Neural cell (in vitro differentiated cells): ENCODE measurements at regions not wholly inside any gene's neighbourhood (a gene's known extent, or its start where the extent isn't known, plus 50 kb on each side); places are given as distances from the start of the nearest gene placed in this dataset.

Source experiments
- H2AFZ ChIP-seq: fragments of 200-600, 300-800 bp; sonication (generic), shearing (Covaris generic); 2 replicates; pipeline ENCODE4 v1.6.0; 2014; ENCODE audit warnings: low read depth, mild to moderate bottlenecking, antibody characterized with exemption, low read length, moderate library complexity
- H3F3A ChIP-seq: fragments of 200-600 bp; shearing (Covaris generic); 2 replicates; pipeline ENCODE4 v1.6.1; 2016; ENCODE audit warnings: mild to moderate bottlenecking, moderate library complexity, mixed read lengths, antibody characterized with exemption, low read length; ENCODE audit not compliant: insufficient read depth, poor library complexity, severe bottlenecking
- H3K27ac ChIP-seq: fragments of 200-600, 300-800 bp; sonication (generic), shearing (Covaris generic); 2 replicates; pipeline ENCODE4 v1.5.1; 2014; ENCODE audit warnings: mild to moderate bottlenecking, low read length, moderate library complexity
- H3K27me3 ChIP-seq: fragments of 300-800, 200-600 bp; sonication (generic), shearing (Covaris generic); 2 replicates; pipeline ENCODE4 v1.6.0; 2014; ENCODE audit warnings: mild to moderate bottlenecking, low read depth, low read length, moderate library complexity; ENCODE audit not compliant: insufficient read depth
- H3K36me3 ChIP-seq: fragments of 300-800, 200-600 bp; sonication (generic), shearing (Covaris generic); 2 replicates; pipeline ENCODE4 v1.5.1; 2014; ENCODE audit warnings: mild to moderate bottlenecking, antibody characterized with exemption, low read length, moderate library complexity; ENCODE audit not compliant: insufficient read depth
- H3K4me2 ChIP-seq: fragments of 300-800, 200-600 bp; sonication (generic), shearing (Covaris generic); 2 replicates; pipeline ENCODE4 v1.6.0; 2014; ENCODE audit warnings: mild to moderate bottlenecking, low read length
- H3K4me3 ChIP-seq: fragments of 300-800, 200-600 bp; sonication (generic), shearing (Covaris generic); 2 replicates; pipeline ENCODE4 v1.5.1; 2014; ENCODE audit warnings: mild to moderate bottlenecking, low read length, moderate library complexity
- H3K79me2 ChIP-seq: fragments of 200-600 bp; shearing (Covaris generic); replicated peaks from 2 replicates; pipeline ENCODE4 v1.6.0; 2014; ENCODE audit warnings: mild to moderate bottlenecking, low read length, moderate library complexity; ENCODE audit not compliant: insufficient read depth
- H3K9ac ChIP-seq: fragments of 300-800, 200-600 bp; sonication (generic), shearing (Covaris generic); 2 replicates; pipeline ENCODE4 v1.6.1; 2016; ENCODE audit warnings: mild to moderate bottlenecking, low read length, mixed read lengths
- H3K9me2 ChIP-seq: fragments of 200-600 bp; shearing (Covaris generic); 2 replicates; pipeline ENCODE4 v1.6.1; 2016; ENCODE audit warnings: mild to moderate bottlenecking, low read length, mixed read lengths; ENCODE audit not compliant: insufficient read depth
- H3K9me3 ChIP-seq: fragments of 200-600, 300-800 bp; sonication (generic), shearing (Covaris generic); 2 replicates; pipeline ENCODE4 v1.6.1; 2016; ENCODE audit warnings: mild to moderate bottlenecking, mixed run types, low read length, moderate library complexity, mixed read lengths
- H4K20me1 ChIP-seq: fragments of 200-600 bp; shearing (Covaris generic); 2 replicates; pipeline ENCODE4 v1.6.1; 2016; ENCODE audit warnings: mild to moderate bottlenecking, mixed run types; ENCODE audit not compliant: insufficient read depth
- EP300 ChIP-seq: fragments of 450-650 bp; conservative IDR thresholded peaks from 2 replicates; pipeline ENCODE4 v1.6.1; 2014; ENCODE audit warnings: antibody characterized with exemption, mild to moderate bottlenecking, moderate library complexity; ENCODE audit not compliant: poor library complexity, severe bottlenecking
- EZH2 ChIP-seq: fragments of 200-600, 300-800 bp; shearing (Covaris generic), sonication (generic); IDR thresholded peaks from 2 replicates; pipeline ENCODE4 v1.6.1; 2014; ENCODE audit warnings: antibody characterized with exemption, low read length, borderline replicate concordance, mild to moderate bottlenecking; ENCODE audit not compliant: insufficient read depth, poor library complexity, severe bottlenecking
- MXI1 ChIP-seq: fragments of 450-650 bp; conservative IDR thresholded peaks from 2 replicates; pipeline ENCODE4 v1.6.1; 2014; ENCODE audit warnings: antibody characterized with exemption, mild to moderate bottlenecking; ENCODE audit not compliant: poor library complexity, severe bottlenecking
- POLR2AphosphoS5 ChIP-seq: IDR thresholded peaks from 2 replicates; pipeline ENCODE4 v1.6.1; 2012
- RAD21 ChIP-seq: fragments of 450-650 bp; conservative IDR thresholded peaks from 2 replicates; pipeline ENCODE4 v1.6.1; 2014; ENCODE audit warnings: antibody characterized with exemption, mild to moderate bottlenecking, moderate library complexity
- SMC3 ChIP-seq: fragments of 450-650 bp; conservative IDR thresholded peaks from 2 replicates; pipeline ENCODE4 v1.6.1; 2014; ENCODE audit warnings: antibody characterized with exemption, mild to moderate bottlenecking, moderate library complexity; ENCODE audit not compliant: poor library complexity
- TAF1 ChIP-seq: IDR thresholded peaks from 2 replicates; pipeline ENCODE4 v1.6.1; 2012; ENCODE audit warnings: low read depth
- TF ChIP-seq, protein P1 (sequence below): fragments of 450-650 bp; IDR thresholded peaks from 2 replicates; pipeline ENCODE4 v1.5.1; 2014; ENCODE audit warnings: antibody characterized with exemption, mild to moderate bottlenecking, moderate library complexity; ENCODE audit not compliant: poor library complexity, severe bottlenecking
- TF ChIP-seq, protein P2 (sequence below): IDR thresholded peaks from 2 replicates; pipeline ENCODE4 v1.6.1; 2012; ENCODE audit warnings: borderline replicate concordance

DNA sequence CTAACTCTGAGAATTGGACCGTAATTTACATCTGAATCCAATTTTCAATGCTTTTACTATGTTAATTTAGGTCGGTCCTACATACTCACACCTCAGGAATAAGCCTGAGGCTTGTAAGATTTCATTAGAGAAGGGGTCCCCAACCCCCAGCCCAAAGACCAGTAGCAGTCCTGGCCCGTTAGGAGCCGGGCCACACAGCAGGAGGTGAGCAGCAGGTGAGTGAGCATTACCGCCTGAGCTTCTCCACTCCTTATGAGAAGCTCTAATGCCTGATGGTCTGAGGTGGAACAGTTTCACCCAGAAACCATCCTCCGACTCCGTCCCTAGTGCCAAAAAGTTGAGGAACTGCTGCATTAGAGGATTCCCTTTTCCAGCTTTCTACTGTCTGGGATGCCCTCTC is 757.3 kb downstream of the SI start:
- Histone ChIP-seq H3K9me3 (no peaks in the 10 kb centered on the region), H3K27me3 (no peaks in the 10 kb centered on the region), H3K4me3 (no peak overlapping the region), H3K36me3 (no peaks in the 10 kb centered on the region), H3F3A (no peaks in the 10 kb centered on the region), H3K9ac (no peak overlapping the region), H4K20me1 (no peaks in the 10 kb centered on the region), H3K9me2 (no peaks in the 10 kb centered on the region), H2AFZ (no peak overlapping the region), H3K79me2 (no peaks in the 10 kb centered on the region), H3K4me2 (no peak overlapping the region), H3K27ac (no peak overlapping the region)
- no peak for TF ChIP-seq POLR2AphosphoS5
- no peak for TF ChIP-seq TAF1
- TF ChIP-seq EZH2, result no peak
- no peak for TF ChIP-seq RAD21
- TF ChIP-seq, protein P1, sequence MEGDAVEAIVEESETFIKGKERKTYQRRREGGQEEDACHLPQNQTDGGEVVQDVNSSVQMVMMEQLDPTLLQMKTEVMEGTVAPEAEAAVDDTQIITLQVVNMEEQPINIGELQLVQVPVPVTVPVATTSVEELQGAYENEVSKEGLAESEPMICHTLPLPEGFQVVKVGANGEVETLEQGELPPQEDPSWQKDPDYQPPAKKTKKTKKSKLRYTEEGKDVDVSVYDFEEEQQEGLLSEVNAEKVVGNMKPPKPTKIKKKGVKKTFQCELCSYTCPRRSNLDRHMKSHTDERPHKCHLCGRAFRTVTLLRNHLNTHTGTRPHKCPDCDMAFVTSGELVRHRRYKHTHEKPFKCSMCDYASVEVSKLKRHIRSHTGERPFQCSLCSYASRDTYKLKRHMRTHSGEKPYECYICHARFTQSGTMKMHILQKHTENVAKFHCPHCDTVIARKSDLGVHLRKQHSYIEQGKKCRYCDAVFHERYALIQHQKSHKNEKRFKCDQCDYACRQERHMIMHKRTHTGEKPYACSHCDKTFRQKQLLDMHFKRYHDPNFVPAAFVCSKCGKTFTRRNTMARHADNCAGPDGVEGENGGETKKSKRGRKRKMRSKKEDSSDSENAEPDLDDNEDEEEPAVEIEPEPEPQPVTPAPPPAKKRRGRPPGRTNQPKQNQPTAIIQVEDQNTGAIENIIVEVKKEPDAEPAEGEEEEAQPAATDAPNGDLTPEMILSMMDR, result no peak
- TF ChIP-seq, protein P2, sequence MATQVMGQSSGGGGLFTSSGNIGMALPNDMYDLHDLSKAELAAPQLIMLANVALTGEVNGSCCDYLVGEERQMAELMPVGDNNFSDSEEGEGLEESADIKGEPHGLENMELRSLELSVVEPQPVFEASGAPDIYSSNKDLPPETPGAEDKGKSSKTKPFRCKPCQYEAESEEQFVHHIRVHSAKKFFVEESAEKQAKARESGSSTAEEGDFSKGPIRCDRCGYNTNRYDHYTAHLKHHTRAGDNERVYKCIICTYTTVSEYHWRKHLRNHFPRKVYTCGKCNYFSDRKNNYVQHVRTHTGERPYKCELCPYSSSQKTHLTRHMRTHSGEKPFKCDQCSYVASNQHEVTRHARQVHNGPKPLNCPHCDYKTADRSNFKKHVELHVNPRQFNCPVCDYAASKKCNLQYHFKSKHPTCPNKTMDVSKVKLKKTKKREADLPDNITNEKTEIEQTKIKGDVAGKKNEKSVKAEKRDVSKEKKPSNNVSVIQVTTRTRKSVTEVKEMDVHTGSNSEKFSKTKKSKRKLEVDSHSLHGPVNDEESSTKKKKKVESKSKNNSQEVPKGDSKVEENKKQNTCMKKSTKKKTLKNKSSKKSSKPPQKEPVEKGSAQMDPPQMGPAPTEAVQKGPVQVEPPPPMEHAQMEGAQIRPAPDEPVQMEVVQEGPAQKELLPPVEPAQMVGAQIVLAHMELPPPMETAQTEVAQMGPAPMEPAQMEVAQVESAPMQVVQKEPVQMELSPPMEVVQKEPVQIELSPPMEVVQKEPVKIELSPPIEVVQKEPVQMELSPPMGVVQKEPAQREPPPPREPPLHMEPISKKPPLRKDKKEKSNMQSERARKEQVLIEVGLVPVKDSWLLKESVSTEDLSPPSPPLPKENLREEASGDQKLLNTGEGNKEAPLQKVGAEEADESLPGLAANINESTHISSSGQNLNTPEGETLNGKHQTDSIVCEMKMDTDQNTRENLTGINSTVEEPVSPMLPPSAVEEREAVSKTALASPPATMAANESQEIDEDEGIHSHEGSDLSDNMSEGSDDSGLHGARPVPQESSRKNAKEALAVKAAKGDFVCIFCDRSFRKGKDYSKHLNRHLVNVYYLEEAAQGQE, result no peak
- TF ChIP-seq EP300, result no peak
- TF ChIP-seq MXI1, result no peak
- no peak for TF ChIP-seq SMC3

DNA sequence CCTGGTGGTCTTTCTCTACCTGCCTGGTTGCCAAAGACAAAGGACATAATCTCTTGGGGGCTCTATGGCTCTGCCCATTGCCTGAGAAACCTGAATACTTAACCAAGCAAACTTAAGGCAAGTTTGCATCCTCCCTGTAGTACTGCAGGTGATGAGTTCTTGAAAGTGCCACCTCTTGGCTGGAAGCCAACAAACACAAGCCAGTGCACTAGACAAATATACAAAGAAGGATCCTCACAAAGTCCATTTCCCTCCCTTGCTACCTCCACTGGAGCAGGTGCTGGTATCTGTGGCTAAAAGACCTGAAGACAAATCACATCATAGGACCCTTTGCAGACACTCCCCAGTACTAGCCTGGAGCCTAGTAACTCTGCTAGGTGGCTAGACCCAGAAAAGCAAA is 772.3 kb downstream of the SI start:
- no peaks in the 10 kb centered on the region for H3K36me3 ChIP-seq
- H3K9ac ChIP-seq, result no peak overlapping the region
- no peaks in the 10 kb centered on the region for H4K20me1 ChIP-seq
- H3K9me2 ChIP-seq, result no peaks in the 10 kb centered on the region
- no peaks in the 10 kb centered on the region for H3F3A ChIP-seq
- no peaks in the 10 kb centered on the region for H3K27me3 ChIP-seq
- no peak overlapping the region for H3K4me2 ChIP-seq
- peaks cover 3% of the 10 kb centered on the region for H3K9me3 ChIP-seq
- no peak overlapping the region for H3K4me3 ChIP-seq
- H3K79me2 ChIP-seq, result no peaks in the 10 kb centered on the region
- TF ChIP-seq POLR2AphosphoS5 (no peak), EZH2 (no peak), TAF1 (no peak), SMC3 (no peak), RAD21 (no peak), MXI1 (no peak), EP300 (no peak)
- TF ChIP-seq, protein P1, result no peak
- TF ChIP-seq, protein P2, result no peak
- no peak overlapping the region for H3K27ac ChIP-seq
- H2AFZ ChIP-seq, result no peak overlapping the region
